ENCODE measurements at regions not wholly inside any gene's neighbourhood (a gene's known extent, or its start where the extent isn't known, plus 50 kb on each side); places are given as distances from the start of the nearest gene placed in this dataset.

DNA sequence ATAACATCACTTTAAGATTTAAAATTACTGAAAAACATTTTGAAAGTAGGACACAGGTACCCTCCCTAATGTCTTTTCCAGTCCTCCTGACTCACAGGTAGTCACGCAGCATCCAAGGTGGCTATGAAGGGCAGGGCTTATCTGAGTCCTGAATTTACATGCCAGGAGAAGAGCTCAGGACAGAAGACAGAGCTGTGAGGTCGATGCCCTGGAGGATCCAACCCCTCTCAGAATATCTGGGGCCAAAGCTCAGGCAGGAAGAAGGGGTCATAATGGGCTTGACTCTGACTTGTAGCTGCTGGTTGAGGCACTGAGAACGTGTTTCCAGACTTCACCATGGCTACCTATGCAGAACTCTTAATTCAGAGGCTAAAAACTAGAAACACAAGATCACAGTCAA, 177.5 kb downstream of the AASDH start:
- TF ChIP-seq, protein P1, sequence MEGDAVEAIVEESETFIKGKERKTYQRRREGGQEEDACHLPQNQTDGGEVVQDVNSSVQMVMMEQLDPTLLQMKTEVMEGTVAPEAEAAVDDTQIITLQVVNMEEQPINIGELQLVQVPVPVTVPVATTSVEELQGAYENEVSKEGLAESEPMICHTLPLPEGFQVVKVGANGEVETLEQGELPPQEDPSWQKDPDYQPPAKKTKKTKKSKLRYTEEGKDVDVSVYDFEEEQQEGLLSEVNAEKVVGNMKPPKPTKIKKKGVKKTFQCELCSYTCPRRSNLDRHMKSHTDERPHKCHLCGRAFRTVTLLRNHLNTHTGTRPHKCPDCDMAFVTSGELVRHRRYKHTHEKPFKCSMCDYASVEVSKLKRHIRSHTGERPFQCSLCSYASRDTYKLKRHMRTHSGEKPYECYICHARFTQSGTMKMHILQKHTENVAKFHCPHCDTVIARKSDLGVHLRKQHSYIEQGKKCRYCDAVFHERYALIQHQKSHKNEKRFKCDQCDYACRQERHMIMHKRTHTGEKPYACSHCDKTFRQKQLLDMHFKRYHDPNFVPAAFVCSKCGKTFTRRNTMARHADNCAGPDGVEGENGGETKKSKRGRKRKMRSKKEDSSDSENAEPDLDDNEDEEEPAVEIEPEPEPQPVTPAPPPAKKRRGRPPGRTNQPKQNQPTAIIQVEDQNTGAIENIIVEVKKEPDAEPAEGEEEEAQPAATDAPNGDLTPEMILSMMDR (IDR thresholded peaks at IDR 0.05): no peak
- Histone ChIP-seq H3K4me3 (no peak overlapping the region), H3K27ac (no peak overlapping the region), H3K27me3 (no peaks in the 10 kb centered on the region), H3K9me3 (no peaks in the 10 kb centered on the region), H3K4me1 (no peaks in the 10 kb centered on the region), H3K36me3 (no peaks in the 10 kb centered on the region)
- no peak for ATAC-seq
- no peak for FAIRE-seq
- intact Hi-C loops (cut with DNase I): no loop called here
- 59 to 78% methylated on average over 3 of the region's 3 CpGs for WGBS, 2 donors
- no peak for DNase-seq

DNA sequence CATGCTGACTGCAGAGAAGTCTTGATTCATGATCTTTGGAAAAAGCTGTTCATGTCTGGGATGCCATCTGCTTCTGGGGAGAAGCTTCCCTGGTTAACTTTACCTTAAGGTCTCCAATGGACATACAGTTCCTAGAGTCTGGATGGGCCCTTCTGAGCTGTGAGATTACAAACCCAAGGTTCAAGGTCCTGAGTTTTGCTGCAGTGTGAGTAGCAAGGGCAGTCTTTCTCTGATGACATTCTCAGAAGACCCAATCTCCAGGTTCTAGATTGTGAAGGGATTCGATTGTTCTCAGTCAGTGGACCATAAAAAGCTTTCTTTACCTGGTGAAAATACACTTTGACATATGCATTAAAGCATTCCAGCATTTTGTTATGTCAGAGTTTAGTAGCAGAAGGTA, 179.2 kb downstream of the AASDH start:
- no peak for FAIRE-seq
- Histone ChIP-seq H3K27me3 (no peaks in the 10 kb centered on the region), H3K27ac (no peak overlapping the region), H3K36me3 (no peaks in the 10 kb centered on the region), H3K4me1 (no peaks in the 10 kb centered on the region), H3K4me3 (no peak overlapping the region), H3K9me3 (no peaks in the 10 kb centered on the region)
- intact Hi-C loops (cut with DNase I): no loop called here
- no peak for ATAC-seq
- no peak for DNase-seq
- TF ChIP-seq, protein P1 (IDR thresholded peaks at IDR 0.05): no peak
- WGBS, 2 donors: 16 to 36% methylated on average over 1 of the region's 1 CpG

DNA sequence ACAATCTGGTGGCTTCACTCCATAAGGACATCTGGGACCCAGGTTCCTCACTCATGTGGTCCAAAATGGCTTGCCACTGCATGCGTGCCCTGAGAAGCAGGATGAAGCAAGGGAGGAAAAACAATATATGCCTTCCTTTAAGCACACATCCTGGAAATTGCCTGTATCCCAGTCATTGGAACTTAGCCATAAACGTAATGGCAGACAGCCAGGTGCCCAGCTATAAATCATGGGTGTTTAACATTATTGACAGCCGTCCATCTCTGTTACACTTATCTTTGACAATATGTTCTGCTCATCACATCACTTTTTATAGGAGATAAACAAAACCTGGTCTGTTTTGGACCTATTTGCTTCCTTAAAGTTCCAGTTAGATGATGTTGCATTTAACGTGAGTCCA, 181.0 kb downstream of the AASDH start:
- Histone ChIP-seq H3K4me1 (no peaks in the 10 kb centered on the region), H3K4me3 (no peak overlapping the region), H3K9me3 (no peaks in the 10 kb centered on the region), H3K36me3 (no peaks in the 10 kb centered on the region), H3K27me3 (peaks cover 0 to 7% (median 0%) of the 10 kb centered on the region in 4 donors), H3K27ac (no peak overlapping the region)
- FAIRE-seq: no peak
- TF ChIP-seq, protein P1 (IDR thresholded peaks at IDR 0.05): no peak
- WGBS, 2 donors: 73 to 79% methylated on average over 4 of the region's 4 CpGs
- no peak for ATAC-seq
- DNase-seq: no peak
- intact Hi-C loops (cut with DNase I): no loop called here

DNA sequence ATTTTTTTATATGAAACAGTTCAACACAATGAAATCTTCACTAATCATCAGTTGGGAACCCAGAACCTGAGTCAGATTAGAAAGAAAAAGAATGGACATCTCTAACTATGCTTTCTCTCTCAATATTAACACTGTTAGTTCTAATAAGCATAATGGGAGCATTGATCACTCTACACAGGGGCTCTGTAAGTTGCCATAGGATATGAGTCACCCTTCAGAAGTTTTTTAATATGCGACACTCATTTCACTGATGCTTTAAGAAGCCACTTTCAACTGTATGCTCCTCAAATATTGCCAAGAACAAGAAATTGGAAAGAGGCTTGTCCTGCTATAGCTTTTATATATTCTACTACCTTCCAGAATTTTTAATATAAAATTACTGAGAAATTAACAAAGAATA, 187.0 kb downstream of the AASDH start:
- H3K4me1 ChIP-seq: no peaks in the 10 kb centered on the region
- 77 to 80% methylated on average over 1 of the region's 1 CpG for WGBS, 2 donors
- H3K4me3 ChIP-seq: no peak overlapping the region
- intact Hi-C loops (cut with DNase I): no loop called here
- FAIRE-seq: no peak
- peaks cover 0 to 7% (median 0%) of the 10 kb centered on the region in 4 donors for H3K27me3 ChIP-seq
- H3K9me3 ChIP-seq: no peaks in the 10 kb centered on the region
- no peak overlapping the region for H3K27ac ChIP-seq
- H3K36me3 ChIP-seq: no peaks in the 10 kb centered on the region
- TF ChIP-seq, protein P1 (IDR thresholded peaks at IDR 0.05): no peak
- ATAC-seq: no peak
- no peak for DNase-seq

DNA sequence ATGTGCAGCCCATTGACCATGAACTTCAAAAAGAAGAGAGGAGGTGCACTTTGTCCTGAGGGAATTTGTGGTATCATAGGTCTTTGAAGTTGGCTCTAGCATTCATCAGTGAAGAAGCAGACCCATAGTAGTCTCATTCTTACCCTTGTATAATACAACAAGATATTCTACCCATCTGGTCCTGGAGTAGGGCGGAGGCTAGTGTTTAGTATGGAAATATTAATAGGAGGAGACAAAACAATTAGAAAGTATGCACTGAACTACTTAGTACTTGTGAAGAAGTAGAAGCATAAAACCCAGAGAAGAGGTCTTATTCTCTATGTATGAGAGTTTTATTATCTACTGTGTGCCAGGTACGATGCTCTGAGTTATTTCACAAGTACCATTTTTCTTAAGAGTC, 189.0 kb downstream of the AASDH start:
- 78 to 89% methylated on average over 2 of the region's 2 CpGs for WGBS, 2 donors

More for the DNA sequence above, 189.0 kb downstream of the AASDH start:
- Histone ChIP-seq H3K4me3 (no peak overlapping the region), H3K36me3 (no peaks in the 10 kb centered on the region), H3K27ac (no peak overlapping the region), H3K4me1 (no peaks in the 10 kb centered on the region), H3K27me3 (peaks cover 0 to 7% (median 0%) of the 10 kb centered on the region in 4 donors), H3K9me3 (no peaks in the 10 kb centered on the region)
- TF ChIP-seq, protein P1 (IDR thresholded peaks at IDR 0.05): no peak
- intact Hi-C loops (cut with DNase I): no loop called here
- DNase-seq (no peak), ATAC-seq (no peak), FAIRE-seq (no peak)

All from pancreas (tissue), 10 donors.